HEK293 (cell line): ENCODE measurements at regions not wholly inside any gene's neighbourhood (a gene's known extent, or its start where the extent isn't known, plus 50 kb on each side); places are given as distances from the start of the nearest gene placed in this dataset.
"Not testable (repeated sequence)": the region's sequence is repeated elsewhere in the genome, so short reads cannot be mapped to it uniquely, and the experiment has no call there.

Experiments
- OVOL3 ChIP-seq: fragments of 450-650 bp; formaldehyde crosslinking; IDR thresholded peaks from 2 replicates; pipeline ENCODE4 v1.5.1; 2016; ENCODE audit warnings: missing biosample characterization, missing genetic modification characterization
- ZNF184 ChIP-seq: fragments of 450-650 bp; IDR thresholded peaks from 2 replicates; pipeline ENCODE4 v1.5.1; 2018; ENCODE audit warnings: missing biosample characterization, mild to moderate bottlenecking, missing genetic modification characterization
- ZNF24 ChIP-seq: fragments of 450-650 bp; formaldehyde crosslinking; IDR thresholded peaks from 2 replicates; pipeline ENCODE4 v1.5.1; 2016; ENCODE audit warnings: missing biosample characterization, missing genetic modification characterization
- ZNF529 ChIP-seq: fragments of 450-650 bp; formaldehyde crosslinking; IDR thresholded peaks from 2 replicates; pipeline ENCODE4 v1.5.1; 2017; ENCODE audit warnings: missing genetic modification characterization, missing biosample characterization; ENCODE audit not compliant: insufficient replicate concordance
- ZNF555 ChIP-seq: fragments of 450-650 bp; formaldehyde crosslinking; conservative IDR thresholded peaks from 2 replicates; pipeline ENCODE4 v1.5.1; 2017; ENCODE audit warnings: missing biosample characterization, mild to moderate bottlenecking, missing genetic modification characterization, inconsistent platforms
- ZNF560 ChIP-seq: fragments of 450-650 bp; formaldehyde crosslinking; IDR thresholded peaks from 2 replicates; pipeline ENCODE4 v1.5.1; 2017; ENCODE audit warnings: missing biosample characterization, missing genetic modification characterization, borderline replicate concordance
- ZNF621 ChIP-seq: fragments of 450-650 bp; formaldehyde crosslinking; IDR thresholded peaks from 2 replicates; pipeline ENCODE4 v1.5.1; 2017; ENCODE audit warnings: missing biosample characterization, missing genetic modification characterization
- TF ChIP-seq, protein P1 (sequence below): fragments of 450-650 bp; formaldehyde crosslinking; IDR thresholded peaks from 2 replicates; pipeline ENCODE4 v1.5.1; 2016; ENCODE audit warnings: missing biosample characterization, missing genetic modification characterization
- TF ChIP-seq, protein P2 (sequence below): fragments of 450-650 bp; formaldehyde crosslinking; IDR thresholded peaks from 2 replicates; pipeline ENCODE4 v1.5.1; 2016; ENCODE audit warnings: missing biosample characterization, missing genetic modification characterization

DNA sequence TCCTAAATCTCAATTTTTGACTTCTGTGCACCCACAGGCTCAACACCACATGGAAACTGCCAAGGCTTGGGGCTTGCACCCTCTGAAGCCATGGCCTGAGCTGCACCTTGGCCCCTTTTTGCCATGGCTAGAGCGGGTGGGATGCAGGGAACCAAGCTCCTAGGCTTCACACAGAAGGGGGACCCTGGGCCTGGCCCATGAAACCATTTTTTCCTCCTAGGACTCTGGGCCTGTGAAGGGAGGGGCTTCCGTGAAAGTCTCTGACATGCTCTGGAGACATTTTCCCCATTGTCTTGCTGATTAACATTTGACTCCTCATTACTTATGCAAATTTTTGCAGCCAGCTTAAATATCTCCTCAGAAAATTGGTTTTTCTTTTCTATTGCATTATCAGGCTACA is 190.9 kb downstream of the MBL2 start:
- TF ChIP-seq OVOL3 (tag by site-specific recombination); ZNF184 (tag by site-specific recombination); ZNF560; ZNF621; ZNF555 (tag by site-specific recombination); ZNF529 (tag by site-specific recombination); ZNF24 (tag by site-specific recombination): not testable (repeated sequence)
- TF ChIP-seq, protein P1, sequence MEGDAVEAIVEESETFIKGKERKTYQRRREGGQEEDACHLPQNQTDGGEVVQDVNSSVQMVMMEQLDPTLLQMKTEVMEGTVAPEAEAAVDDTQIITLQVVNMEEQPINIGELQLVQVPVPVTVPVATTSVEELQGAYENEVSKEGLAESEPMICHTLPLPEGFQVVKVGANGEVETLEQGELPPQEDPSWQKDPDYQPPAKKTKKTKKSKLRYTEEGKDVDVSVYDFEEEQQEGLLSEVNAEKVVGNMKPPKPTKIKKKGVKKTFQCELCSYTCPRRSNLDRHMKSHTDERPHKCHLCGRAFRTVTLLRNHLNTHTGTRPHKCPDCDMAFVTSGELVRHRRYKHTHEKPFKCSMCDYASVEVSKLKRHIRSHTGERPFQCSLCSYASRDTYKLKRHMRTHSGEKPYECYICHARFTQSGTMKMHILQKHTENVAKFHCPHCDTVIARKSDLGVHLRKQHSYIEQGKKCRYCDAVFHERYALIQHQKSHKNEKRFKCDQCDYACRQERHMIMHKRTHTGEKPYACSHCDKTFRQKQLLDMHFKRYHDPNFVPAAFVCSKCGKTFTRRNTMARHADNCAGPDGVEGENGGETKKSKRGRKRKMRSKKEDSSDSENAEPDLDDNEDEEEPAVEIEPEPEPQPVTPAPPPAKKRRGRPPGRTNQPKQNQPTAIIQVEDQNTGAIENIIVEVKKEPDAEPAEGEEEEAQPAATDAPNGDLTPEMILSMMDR (tag by site-specific recombination): not testable (repeated sequence)
- TF ChIP-seq, protein P2, sequence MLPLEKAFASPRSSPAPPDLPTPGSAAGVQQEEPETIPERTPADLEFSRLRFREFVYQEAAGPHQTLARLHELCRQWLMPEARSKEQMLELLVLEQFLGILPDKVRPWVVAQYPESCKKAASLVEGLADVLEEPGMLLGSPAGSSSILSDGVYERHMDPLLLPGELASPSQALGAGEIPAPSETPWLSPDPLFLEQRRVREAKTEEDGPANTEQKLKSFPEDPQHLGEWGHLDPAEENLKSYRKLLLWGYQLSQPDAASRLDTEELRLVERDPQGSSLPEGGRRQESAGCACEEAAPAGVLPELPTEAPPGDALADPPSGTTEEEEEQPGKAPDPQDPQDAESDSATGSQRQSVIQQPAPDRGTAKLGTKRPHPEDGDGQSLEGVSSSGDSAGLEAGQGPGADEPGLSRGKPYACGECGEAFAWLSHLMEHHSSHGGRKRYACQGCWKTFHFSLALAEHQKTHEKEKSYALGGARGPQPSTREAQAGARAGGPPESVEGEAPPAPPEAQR: not testable (repeated sequence)
